Anterior cingulate cortex (tissue), 58 donors: ENCODE measurements at regions not wholly inside any gene's neighbourhood (a gene's known extent, or its start where the extent isn't known, plus 50 kb on each side); places are given as distances from the start of the nearest gene placed in this dataset.
A peak's percentile ranks its signal among the peaks of the same experiment; 100 is the strongest.

Experiments used
- DNase-seq, 58 donors: peaks; one replicate each; lab custom pipeline; 2025; lab: John Stamatoyannopoulos, UW

DNA sequence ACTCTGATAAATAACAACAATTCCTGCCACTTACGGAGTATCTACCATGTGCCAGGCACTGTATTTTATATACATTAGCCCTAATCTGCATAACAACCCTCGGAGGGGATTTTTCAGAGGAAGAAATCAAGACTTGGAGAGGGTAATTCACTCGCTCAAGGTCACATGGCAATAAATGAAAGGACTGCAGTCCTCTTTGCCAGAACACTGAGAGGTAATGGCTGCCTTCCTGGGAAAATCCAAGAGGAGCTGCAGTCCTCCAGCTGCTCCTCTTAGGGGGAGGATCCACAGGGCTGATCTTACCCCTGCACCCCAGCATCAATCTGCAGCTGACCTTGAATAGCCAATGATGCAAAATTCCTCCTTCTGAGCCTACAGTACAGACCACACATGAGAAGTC is 114.1 kb upstream of the RPL38 start:
- DNase-seq: no peak

- peak in 26 of 58 donors; percentile 4 to 56 (median 14) for DNase-seq
Observed at GRCh38 chr17:74089869-74090464, 113.5 kb upstream of the RPL38 start.

DNA sequence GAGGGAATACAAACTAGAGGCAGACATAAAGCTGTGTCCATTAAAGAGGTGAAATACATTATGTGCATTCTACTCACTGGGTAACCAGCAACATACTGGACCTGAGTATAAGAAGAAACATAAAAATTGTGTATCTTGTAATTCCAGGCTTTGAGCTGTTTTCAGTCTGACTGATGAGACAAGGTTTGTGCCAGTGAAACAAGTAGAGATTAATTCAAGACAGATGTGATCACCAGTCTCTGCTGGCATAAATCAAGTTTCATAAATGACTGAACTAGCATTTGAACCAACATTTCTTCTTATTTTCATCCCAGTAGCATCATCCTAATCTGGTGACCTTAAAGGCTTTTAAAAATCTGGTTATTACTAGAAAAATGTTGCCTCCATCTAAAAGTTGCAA is 108.8 kb upstream of the RPL38 start:
- no peak for DNase-seq

GRCh38 chr17:74096456-74096855 is 107.0 kb upstream of the RPL38 start:
- no peak for DNase-seq

DNA sequence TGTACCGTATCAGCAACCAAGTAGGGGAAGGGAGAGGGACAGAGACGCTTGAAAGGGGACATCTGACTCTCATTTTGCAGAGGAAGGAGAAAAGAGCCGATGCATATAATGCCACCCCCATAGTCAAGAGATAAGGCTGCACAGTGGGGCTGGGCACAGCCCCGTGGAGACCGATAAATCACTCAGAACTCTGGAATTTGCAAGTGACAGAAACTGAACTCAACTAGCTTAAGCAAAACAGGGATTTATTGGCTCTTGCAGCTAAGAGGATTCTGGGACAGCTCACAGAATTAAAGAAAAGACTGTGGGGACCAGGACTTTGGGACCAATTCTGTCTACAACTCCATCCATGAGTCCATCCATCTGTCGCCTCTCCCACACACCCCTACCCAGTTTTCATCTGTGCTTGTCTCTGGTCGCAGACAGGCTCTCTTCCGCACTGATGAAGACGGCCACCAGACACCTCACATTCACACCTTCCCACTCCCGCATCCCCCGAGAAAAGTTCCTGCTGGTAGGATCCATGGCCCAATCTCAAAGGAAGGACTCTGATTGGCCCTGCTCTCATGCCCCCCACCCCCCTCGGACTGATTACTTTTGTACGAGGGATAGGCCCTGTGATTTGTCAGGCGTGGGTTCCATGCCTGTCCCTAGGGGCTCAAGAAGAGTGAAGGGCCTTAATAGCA is 105.9 kb upstream of the RPL38 start:
- peak in 28 of 58 donors; percentile 6 to 76 (median 42) for DNase-seq

- DNase-seq: no peak
Observed at GRCh38 chr17:74098136-74099024, 105.1 kb upstream of the RPL38 start.

DNA sequence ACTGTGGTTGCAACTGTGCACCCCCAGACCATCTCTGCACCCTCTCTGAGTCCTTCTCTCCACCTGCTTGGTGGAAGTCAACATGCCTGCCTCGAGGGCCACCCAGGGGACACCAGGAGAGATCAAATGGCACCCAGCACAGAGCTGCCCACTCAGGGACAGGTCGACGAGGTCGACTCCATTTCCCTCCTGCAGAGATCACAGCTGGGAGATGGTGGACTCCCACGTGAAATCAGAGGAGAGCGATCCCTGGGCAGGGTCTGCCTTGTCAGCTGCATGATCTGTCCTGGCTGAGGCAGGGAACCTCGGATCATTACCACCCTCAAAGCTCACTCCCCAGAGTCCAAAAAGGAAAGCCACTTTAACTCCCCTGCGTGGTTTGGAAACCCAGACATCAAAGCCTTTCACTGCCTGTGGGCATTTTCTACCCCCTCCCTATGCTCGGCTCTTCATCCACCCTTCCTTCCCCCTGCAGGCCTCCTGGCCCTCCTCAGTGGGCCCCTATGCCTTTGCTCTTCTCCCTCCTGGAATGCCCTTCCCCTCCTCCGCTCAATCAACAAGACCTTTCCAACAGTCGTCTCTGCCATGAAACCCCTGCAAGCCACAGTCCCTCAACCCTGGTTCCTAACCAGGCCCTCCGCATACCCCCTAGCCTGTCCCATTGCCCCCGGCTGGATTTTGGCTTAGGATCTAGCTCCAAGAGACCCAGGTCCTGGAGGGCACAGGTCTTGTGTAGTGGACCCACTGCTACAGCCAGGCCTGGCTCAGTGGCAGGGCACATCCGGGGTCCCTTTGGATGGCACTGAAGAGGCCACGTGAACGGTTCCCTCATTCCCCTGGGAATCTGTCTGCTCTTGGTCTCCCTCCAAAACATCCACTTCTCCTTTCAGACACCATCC is 103.8 kb upstream of the RPL38 start:
- DNase-seq: no peak

DNA sequence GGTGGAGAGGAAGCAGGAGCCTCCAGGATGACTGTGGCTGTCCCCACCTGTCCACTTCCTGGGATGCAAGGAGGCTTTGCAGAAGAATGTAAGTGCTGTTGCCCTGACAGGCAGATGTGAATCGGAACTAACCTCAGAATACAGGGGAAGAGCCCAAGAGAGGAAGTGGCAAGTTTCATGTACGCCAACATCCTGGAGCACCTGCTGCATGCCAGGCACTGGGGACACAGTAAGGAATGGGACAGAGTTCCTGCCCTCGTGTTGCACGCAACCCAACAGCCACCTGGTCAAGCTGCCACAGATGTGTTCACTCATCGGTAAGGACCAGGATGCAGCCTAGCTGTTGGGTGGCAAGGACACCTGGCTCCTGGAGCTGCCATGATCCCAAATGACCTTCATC is 98.6 kb upstream of the RPL38 start:
- DNase-seq: no peak

DNA sequence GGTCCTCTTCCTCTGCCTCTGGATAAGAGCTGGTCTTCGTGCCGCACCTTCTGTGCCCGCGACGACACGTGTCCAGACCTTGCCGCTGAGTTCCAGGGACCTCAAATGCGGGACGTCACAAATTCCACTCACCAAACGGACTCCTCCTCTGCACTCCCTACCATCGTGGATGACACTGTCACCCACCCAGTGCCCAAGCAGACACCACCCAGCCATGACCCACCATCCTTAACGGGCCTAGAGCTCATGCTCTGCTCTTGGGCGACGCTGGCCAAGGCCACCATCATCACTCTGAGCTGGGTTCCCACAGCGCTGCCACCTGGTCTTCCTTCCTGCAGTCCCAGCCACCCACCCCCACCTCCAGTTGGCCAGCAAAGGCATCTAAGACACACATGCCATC is 96.4 kb upstream of the RPL38 start:
- DNase-seq: no peak

- no peak for DNase-seq
Observed at GRCh38 chr17:74108126-74108705, 95.3 kb upstream of the RPL38 start.

DNA sequence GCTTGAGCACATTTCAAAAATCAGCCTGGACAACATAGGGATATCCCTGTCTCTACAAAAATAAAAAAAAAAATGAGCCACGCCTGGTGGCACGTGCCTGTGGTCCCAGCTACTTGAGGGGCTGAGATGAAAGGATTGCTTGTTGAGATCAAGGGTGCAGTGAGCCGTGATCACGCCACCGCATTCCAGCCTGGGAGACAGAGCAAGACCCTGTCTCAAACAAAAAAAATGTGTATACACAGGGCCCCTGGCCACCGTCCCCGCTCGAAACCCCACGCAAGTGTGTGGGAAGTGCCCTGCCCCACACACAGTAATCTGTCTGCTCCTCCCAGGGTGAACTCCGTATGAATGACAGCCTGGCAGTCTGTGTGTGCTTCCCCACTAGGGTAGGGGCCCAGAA is 93.0 kb upstream of the RPL38 start:
- no peak for DNase-seq

DNA sequence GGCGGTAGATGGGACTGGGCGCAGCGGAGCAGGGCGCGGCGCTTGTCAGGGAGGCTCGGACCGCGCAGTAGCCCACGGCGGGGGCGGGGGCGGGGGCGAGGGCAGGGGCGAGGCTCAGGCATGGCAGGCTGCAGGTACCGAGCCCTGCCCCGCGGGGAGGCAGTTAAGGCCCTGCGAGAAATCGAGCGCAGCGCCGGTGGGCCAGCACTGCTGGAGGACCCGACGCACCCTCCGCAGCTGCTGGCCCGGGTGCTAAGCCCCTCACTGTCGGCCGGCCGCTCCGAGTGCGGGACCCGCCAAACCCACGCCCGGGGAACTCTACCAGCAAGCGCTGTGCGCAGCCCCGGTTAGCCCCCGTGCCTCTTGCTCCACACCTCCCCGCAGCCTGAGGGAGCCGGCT is 90.2 kb upstream of the RPL38 start:
- no peak for DNase-seq

GRCh38 chr17:74113952-74114351 is 89.5 kb upstream of the RPL38 start:
- DNase-seq: no peak

DNA sequence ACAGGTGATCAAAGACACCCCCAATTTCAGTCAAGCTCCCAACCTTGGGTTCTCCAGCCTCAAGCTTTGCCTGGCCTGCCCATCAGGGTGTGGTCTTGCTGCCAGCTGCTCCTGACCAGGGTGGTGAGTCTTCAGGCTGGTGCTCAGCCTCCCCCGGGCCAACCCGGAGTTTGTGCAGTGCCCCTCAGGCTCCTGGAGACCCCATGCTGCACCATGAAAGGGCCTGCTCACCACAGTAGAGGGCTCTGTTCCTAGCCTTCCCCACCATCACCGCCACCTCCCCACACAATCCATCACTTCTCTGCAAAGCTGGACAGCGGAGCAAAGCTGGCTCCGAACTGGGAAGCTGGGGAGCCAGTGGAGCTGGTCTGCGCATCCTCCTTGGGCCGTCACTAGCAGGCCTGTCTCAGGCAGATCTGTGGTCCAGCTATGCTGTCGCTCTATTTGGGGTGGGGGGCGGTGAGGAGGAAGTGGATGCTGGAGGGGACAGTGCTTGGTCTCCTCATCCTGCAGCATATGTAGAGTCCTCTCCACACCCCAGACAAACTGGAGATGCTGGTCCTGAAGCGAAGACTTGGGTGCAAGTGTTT is 88.5 kb upstream of the RPL38 start:
- no peak for DNase-seq

DNA sequence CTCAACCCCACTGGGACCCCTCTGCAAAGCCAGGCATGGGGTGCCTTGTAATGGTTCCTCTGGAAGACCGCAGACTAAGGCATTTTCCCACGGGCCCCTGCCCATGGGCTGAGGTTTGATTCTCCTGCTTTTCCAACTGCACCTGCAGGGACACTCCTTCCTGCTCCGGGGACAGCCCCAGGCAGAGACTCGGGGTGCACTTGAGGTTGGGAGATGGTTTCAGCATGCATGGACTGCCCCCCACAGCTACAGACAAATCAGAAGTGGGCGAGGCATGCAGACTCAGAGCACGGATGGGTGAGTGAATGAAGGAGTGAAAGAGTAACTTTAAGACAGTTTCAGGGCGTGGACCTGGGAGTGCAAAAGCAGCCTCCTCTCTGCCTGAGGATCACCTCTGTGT is 87.9 kb upstream of the RPL38 start:
- DNase-seq: no peak

- peak in 2 of 58 donors; percentile 13 to 20 for DNase-seq
Observed at GRCh38 chr17:74116087-74116717, 87.3 kb upstream of the RPL38 start.

- DNase-seq: no peak
Observed at GRCh38 chr17:74117087-74117698, 86.3 kb upstream of the RPL38 start.

- peak in 6 of 58 donors; percentile 3 to 40 (median 26) for DNase-seq
Observed at GRCh38 chr17:74117999-74118421, 85.5 kb upstream of the RPL38 start.

DNA sequence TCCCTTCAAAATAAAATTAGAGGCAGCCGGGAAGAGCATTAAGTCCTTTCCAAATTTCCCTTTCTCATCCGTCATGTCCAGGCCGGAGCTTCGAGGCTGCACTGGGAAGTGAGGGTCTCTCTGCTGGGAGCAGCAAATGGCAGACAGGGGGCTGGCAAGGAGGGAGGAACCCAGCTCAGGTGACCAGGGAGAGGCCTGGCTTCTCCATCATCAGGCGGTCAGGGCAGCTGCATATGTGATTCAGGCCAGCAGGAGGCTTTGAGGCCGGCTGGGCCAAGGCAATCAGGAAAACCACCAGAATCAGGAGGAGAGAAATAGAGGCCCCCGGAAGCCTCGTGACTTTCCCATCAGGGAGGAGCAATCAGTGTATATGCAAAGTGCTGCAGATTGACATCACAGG is 85.0 kb upstream of the RPL38 start:
- DNase-seq: no peak
